OCI-LY1 (cell line): ENCODE measurements at regions not wholly inside any gene's neighbourhood (a gene's known extent, or its start where the extent isn't known, plus 50 kb on each side); places are given as distances from the start of the nearest gene placed in this dataset.

ENCODE experiments used
- EZH2 ChIP-seq: fragments of 200-600 bp; sonication (generic), shearing (Covaris generic); IDR thresholded peaks from 2 replicates; pipeline ENCODE4 v1.8.0; 2017; ENCODE audit warnings: borderline replicate concordance, mixed run types, mild to moderate bottlenecking, antibody characterized with exemption, low read length, moderate library complexity, mixed read lengths
- TF ChIP-seq, protein P1 (sequence below): fragments of 200-600 bp; sonication (generic), shearing (Covaris generic); IDR thresholded peaks from 2 replicates; pipeline ENCODE4 v1.5.1; 2017; ENCODE audit warnings: mild to moderate bottlenecking, antibody characterized with exemption, low read length, moderate library complexity, mixed read lengths

DNA sequence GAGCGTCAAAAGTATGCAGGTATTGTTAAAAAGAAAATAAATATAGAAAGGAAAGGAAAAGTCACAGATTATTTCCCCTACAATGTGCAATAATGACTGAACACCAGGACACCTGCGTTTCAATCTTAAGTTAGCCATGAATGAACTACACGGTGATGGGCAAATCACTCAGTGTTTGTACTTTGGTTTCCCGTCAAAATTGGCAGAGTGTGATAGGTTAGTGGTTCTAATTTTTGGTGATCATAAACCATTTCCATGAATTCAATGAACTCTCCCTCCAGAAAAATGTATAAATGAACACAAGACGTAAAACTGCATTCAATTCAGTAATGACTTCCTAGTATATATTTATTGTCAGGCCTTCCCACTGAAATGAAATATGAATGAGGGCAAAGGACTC, 59.0 kb upstream of the ITGA1 start:
- TF ChIP-seq, protein P1, sequence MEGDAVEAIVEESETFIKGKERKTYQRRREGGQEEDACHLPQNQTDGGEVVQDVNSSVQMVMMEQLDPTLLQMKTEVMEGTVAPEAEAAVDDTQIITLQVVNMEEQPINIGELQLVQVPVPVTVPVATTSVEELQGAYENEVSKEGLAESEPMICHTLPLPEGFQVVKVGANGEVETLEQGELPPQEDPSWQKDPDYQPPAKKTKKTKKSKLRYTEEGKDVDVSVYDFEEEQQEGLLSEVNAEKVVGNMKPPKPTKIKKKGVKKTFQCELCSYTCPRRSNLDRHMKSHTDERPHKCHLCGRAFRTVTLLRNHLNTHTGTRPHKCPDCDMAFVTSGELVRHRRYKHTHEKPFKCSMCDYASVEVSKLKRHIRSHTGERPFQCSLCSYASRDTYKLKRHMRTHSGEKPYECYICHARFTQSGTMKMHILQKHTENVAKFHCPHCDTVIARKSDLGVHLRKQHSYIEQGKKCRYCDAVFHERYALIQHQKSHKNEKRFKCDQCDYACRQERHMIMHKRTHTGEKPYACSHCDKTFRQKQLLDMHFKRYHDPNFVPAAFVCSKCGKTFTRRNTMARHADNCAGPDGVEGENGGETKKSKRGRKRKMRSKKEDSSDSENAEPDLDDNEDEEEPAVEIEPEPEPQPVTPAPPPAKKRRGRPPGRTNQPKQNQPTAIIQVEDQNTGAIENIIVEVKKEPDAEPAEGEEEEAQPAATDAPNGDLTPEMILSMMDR, result no peak
- no peak for TF ChIP-seq EZH2
